Islet precursor cell (in vitro differentiated cells): ENCODE measurements at regions not wholly inside any gene's neighbourhood (a gene's known extent, or its start where the extent isn't known, plus 50 kb on each side); places are given as distances from the start of the nearest gene placed in this dataset.

Experiments
- DNase-seq: peaks from one replicate; pipeline ENCODE4 v3.0.0-alpha.2; 2018

DNA sequence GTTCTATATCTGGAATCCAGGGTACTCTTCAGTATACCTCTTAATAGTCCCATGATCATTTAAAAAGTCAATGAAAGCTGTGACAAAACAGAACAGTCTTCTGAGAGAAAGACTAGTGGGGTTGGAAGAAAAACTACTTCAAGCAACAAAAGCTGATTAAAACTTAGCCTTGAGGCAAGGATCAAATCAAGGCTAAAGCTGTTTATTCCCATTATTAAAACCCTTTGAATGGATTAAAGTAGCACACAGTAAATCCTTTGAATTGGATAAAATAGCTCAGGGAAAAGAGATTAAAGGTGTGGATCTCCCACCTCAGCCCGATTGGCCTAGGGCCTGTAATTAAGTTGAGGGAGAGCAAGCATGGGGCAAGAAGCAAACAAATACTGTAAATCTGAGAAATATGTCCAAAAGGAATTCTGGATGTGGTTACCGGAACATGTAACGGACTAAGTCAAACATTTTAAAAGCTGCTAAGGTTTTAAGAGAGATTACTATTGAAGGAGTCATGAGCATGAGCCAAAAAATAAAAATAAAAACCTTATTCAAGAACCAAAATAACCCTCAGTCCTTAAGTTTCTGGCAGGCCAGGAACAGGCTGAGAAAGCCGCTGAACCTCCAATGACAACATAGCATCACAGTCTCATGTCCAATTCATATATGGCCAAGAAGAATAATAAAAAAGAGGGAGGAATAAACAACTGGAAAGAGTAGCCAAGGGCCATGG lies 257.3 kb upstream of the NEIL3 start:
- no peak for DNase-seq

DNA sequence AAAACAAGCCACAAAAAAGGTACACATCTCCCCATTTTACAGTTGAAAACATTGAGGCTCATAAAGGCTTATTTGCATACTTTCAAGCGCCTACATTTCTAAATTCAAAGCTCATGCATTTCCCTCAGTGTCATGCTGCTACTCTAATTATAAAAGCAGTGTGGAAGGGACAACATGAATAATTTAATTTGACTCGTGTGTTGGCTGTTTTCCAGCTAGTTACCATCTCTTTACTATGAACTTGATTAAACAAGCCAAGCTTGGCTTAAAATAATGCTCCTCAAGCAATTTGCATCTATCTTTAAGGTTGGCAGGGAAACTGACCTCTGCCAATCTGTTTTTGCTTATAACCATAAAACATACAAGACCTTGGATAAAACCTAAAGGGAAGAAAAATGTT lies 252.5 kb upstream of the NEIL3 start:
- DNase-seq = no peak

DNA sequence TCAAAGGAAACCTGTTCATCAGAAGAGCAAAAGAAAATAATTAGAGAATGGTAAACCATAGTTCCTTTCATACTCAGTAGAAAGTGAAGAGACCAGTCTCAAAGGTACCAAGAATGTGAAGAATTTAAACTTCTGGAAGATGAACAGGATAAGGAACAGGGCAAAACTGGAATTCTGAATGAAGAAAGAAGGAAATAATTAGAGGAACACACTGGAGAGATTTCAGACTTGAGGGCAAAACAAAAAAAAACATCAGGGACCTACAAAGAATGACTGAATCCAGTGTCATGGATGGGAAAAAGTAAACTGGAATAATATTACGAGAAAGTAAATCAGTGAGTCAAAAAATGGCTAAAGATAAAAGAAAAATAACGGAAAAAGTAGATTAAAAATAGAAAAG lies 245.6 kb upstream of the NEIL3 start:
- no peak for DNase-seq

DNA sequence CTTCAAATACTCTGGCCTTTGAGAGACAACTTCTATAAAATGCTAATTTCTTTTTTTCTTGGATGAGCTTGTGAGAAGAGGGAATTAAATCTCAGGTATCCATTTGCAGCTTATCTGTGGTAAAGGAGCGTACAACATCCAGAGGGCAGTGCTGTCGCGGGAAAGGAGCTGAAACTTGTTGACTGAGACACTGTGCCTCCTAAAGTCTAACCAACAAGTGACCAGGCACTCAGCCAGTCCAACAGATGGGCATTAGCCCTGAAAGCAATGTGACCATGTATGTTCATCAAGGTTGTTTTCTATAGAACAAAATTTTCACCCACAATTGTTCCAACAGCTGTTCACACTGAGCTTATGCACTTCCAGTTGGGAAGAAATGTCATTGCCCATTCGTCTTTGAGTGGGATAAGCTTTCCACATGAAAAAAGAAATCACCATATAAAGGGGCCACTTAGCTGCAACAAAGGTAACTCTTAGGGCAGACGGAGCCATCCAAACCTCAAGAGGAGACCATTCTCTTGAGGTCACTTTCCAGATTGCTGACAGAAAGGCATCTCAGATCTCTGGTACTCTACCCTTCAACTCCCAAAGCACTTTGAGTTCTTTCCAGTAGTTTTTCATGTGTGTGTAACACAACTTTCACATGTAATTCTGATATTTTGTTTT lies 244.8 kb upstream of the NEIL3 start:
- DNase-seq = no peak

DNA sequence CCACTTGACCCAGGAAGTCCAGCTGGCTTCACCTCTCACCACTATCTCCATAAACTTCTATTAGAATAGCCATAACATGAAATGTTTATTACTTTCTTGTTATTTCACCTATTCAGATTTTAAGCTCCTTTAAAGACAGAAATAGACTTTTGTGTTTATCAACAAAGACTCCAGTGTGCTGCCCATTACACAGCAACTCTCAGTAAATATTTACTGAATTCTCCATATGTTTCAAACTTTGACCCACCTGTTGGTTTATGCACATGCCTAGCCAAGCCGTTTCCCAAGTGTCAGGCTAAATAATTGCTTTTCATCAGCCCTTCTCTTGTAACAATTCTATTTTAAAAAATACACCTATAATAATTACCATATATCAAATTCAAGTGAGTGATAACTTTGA lies 242.9 kb upstream of the NEIL3 start:
- DNase-seq = no peak

DNA sequence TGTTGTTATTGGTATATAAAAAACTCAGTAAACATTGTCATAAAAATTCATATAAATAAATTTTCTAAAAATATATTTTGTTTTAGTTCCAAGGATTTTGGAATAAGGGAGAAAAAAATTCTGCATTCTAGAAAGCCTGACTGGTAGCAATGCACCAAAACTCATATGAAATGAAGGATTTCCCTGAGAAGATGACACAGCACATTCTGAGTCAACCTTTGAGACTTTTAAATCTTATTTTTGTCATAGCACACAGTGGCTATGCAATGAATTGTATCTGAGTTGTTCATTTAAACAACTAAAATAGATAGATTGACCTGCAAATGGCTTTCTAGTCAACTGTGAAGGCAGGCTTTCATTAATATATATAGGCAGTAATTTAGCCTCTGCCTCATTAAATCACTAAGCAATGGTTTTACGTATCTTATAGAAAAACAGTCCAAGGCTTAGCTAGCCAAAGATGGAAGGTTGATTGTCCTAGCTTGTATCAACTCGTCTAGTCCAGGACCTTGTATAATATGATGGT lies 239.1 kb upstream of the NEIL3 start:
- DNase-seq = no peak

DNA sequence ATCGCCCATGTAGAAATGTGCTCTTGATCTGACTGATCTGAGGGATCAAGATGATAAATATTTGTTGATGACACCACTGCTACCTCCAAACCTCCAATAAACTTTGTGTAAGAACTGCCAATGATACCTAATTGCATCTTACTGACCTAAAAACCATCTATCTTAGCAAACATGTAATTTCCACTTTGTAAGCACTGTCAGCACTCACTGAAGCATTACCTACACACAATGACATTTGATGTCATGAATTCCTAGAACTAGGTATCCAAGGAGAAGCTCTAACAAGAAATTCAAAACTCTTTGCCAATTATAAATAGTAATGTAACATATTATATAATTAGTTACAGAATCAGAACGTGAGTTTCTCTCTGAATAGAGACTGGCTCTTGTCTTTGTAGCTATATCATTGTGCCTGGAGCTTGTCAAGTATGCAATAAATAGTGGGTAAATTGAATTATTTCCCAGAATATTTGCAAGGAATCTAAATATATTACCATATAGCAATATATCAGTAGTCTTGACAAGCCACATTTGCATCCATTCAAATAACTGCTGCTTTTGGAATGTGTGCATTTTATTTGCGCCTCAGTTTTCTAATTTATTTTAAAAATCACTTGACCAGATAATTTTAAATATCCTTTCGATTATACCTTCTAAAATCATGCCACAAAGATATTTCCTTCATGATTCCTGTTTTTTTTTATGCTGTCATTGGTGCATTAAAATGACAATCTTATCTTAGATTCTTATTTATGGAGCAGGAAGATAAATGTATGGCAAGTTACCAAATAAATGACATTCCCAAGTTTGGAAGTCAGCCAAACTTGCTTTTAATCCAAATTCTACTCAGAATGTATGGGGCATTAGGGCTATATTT lies 232.3 kb upstream of the NEIL3 start:
- no peak for DNase-seq

DNA sequence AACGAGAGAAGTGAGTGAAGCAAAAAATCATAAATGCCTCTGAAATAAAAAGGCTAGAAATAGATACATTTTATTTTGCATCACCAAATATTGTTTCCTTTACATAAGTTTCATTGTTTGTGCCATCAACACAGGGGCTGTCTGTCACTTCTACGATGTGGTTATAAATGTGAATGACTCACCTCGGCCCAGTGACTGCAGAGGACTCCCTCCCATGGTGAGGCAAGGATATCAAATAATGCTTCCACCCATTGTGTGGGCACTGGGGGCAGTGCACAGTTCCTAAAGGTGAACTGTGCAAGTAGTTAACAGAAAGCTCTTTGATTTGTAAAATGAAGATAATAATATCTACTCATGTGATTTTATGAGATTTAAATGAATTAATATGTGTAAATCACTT lies 230.3 kb upstream of the NEIL3 start:
- DNase-seq = no peak

DNA sequence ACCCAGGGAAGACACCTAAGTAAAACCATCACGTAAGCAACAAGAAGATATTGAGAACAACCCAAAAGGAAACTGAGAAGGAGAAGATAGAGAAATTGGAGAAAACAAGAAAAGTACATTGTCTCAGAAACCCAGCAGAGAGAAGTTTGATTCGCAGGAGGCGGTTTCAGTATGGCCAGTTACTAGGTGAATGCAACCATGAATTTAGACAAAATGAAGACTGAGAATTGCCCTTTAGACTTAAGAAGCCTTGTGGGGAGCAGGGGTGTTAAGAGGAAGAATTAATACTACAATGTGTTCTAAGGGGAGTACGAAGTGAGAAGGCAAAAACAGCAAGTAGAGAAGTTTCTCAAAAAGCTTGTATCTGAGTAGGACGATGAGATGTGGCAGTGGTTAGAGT lies 229.3 kb upstream of the NEIL3 start:
- no peak for DNase-seq

DNA sequence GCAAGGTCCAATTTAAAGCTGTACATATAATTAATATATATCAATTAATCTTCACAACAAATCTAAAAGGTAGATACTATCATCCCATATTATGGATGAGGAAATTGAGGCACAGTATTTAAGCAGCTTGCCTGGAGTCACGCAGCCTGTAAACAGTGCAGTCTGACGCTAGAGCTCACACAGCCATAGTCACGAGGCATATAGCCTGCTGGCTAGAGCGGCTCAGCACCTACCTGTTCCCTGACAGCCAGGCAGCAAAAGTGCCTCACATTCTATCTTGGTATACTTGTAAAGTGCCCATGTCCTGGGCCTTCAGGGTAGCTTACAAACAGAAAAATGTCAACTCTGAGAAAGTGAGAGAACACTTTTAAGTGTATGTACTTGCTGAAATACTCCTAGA lies 222.6 kb upstream of the NEIL3 start:
- no peak for DNase-seq

DNA sequence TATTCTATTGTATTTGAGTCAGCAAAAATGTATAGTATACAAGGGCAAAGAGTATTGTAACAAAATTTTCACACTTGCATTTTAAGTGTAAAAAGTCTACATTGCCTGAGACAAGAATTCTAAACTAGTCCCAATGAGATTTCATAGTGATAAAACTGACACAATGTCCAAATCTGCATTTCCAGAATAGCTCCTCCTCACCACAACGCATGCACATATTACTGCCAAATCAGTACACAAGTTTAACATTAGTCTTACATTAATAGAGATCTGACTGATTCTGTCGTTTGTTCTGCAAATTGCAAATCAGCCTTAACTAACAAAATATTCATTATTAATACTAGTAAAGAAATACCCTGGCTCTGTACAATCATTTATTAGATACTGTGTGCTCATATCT lies 222.2 kb upstream of the NEIL3 start:
- DNase-seq = no peak

DNA sequence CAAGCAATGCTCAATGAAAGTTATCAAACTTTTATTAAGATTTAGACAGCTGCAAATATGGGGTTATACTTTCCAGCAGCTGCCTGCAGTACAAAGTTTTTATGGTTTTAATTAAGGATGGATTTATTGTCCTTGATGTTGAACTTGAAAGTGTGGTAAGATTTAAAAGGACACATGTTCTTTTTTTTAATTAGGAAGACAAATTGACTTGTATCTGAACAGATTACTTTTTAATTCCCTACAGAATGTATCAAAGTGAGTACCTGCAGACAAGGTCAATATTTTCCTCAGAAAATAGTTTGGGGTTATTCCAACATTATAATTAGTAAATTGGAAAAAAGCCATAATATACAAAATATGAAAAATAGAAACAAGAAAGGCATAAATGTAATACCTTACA lies 218.2 kb upstream of the NEIL3 start:
- DNase-seq = no peak

DNA sequence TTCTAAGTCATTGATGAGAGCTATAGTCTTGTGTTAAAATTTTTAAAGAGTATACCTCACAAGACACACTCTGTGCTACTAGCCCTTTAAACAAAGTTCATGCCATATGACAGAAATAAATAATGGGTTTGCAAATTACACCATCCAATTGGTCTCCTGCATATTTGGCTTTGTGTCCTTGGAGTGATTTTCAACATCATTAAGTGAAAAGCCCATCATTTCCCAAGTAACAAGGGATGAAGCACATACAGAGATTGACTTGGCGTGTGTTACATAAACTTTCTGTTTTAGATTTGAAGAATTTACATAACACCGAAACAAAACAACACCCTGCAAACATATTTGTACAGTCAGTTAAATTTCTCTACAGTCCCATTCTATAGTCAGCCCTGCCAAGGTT lies 216.9 kb upstream of the NEIL3 start:
- DNase-seq = no peak

DNA sequence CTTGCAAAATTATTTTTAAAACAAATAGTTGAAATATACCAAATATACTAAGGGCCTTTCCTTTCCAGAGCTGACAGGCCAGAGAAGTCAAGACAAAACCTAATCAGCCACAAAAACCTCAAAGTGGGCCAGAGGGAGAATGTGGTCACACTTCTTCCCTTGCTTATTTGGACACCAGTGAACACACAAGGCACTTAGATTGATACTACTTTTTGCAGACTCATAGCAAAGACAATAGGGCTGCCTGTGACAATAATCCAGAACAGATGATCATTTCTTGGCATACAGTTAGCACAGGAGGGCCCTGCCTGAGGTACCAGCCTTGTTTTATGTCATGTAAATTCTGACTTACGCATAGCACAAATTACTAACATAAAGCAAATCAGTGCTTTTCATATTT lies 215.7 kb upstream of the NEIL3 start:
- no peak for DNase-seq

DNA sequence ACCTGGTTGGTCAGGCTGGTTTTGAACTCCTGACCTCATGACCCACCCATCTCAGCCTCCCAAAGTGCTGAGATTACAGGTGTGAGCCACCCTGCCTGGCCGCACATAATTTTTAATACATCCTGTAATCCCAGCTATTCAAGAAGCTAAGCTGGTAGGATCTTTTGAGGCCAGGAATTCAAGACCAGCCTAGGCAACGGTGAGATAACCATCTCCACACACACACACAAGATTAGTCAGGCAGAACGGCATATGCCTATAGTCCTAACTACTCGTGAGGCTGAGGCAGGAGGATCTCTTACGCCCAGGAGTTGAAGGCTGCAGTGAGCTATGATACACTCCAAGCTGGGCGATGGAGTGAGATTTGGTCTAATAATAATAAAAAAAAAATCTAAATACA lies 212.4 kb upstream of the NEIL3 start:
- DNase-seq = no peak

DNA sequence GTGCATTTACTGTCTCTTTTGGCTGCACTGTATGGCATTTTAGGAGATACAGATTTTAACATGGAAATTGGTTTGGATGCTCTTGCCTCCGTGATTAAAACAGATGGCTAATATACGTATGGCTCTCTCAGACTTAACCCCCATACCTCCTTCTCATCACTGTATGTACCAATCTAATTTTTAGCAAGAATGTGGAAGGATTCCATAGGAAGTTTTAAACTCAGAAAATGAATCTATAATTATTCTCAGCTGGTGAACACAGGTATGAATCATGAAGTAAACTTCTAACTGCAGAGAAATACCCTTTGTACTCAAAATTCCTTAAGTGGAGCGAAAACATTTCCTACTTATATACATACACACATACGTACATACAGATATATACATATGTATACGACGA lies 210.5 kb upstream of the NEIL3 start:
- DNase-seq = no peak

DNA sequence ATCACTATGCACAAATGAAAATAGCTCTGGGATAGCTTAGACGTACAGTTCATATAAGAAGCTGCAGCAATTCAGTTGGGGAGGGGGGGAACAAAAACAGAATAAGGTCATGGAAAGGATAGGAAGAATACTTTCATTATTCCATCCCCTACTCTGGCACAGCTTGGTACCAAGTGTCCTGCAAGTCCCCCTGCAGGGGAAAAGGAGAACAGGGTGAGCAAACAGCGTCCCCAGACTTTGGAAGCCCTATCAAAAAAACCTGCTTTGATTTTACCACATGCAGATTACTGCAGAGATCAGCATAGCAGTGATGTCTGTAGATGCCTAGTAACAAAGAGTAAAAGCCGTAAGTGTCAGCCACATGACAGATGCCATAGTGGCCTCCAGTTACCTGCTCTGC lies 209.4 kb upstream of the NEIL3 start:
- DNase-seq = no peak

DNA sequence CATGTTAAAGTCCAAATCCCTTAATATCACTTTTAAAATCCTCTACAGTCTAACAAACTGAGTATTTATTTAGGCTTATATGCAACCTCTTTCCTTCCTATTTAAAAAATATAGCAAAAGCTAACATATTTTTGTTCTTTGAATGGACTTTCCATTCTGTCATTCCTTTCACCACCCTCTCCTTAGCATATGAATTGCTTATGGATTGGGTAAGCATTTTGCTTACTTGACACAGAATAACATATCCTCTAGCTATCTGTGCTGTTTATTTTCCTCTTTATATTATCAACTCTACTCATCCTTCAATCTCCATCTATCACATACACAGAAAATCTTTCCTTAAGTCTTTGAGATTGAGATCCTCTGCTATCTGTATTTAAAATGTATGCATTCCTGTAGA lies 206.1 kb upstream of the NEIL3 start:
- DNase-seq = no peak

DNA sequence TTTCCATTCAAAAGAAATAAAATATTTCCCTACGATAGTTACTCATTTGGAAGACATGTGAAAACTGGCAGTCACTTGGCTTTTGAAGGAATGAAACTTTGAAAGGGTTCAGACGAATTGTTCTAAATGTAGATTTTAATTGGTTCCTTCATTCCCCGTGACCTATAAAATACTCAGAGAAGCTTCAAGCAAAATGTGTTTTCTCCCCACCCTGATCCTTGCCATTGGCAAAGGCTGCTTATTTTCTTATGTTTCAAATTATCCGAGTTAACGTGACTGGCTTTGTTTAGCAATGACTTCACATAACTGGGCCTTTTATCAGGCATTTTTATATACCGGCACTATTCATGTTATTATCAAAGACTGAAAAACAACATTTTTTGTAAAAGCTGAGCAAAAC lies 204.1 kb upstream of the NEIL3 start:
- DNase-seq = no peak

DNA sequence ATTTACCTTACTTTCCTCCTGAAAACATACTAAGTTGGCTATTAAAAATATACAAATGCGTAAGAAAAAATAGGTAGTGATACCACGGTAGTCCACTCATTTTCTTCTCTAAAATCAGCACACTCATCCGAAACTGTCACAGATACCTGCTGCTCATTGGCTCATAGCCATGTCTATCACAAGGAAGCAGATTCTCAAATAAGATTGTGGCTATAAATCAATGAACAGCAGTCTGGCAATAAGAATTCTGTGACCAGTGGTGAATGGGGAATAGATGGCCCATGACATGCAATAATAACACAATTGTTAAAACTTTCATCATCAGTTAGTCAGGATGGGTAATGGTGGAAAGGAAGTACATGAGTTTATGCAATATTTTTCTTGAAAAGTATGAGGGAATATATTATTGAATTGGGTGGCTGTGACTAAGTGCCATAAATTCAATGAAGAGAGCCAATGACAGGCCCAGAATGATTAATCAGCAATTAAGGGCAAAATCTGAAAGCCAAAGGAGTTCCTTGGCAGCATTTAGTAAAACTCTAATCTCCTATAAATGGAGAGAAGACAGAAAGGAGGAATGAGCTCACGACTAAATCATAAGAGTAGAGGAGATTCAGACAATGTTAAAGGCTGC lies 202.3 kb upstream of the NEIL3 start:
- no peak for DNase-seq

DNA sequence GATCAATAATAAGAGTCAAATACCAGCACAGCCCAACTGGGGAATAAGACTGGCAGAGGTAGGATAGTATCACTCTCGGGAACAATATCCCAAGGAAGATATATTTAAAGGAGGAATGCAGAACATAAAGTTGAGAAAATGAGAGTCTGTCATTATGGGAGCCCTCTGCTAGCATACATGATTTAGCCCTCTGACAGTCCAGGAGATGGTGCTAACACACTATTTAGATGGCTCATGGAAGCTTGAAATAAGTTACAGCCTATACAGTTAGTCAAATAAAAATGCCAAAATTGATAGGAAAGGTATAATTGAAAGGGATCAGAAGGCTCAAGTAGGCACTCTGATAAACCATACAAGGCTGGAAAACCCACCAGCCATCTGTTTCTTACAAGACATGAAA lies 201.0 kb upstream of the NEIL3 start:
- no peak for DNase-seq

DNA sequence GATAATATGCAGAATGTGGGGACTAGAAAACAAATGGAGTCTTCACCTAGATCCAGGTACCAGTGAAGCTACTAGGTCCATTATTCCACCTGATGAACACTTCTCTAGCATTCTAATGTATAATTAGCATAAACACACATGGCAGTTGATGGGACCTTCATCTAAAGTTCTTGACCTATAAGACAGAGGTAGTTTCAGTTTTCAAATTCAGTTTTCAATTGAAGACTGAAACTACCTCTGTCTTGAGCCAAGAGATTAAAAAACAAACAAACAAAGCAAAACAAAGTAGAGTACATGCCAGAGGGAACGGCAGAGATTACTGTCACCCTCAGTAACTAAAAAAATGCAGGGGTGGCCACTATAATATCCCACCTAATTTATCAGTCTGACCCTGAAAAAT lies 199.9 kb upstream of the NEIL3 start:
- no peak for DNase-seq

DNA sequence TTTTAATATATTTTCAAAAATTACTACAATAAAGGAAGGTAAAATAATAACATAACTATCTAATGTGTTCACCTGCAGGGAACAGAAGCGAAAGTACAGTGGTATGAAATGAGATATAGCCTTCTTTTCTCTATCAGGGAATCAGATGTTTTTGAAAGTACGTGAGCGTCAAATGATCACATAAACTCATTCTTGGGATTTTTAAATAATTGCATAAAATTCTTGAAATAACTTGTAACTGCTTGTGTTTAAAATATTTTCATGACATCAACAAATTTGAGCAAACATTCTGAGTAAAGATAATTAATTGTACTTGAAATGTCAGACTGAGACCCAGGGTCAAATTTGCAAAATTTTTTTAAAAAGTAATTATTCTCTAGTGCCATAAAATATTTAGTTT lies 193.5 kb upstream of the NEIL3 start:
- DNase-seq = no peak
